K562 (cell line): ENCODE measurements at regions not wholly inside any gene's neighbourhood (a gene's known extent, or its start where the extent isn't known, plus 50 kb on each side); places are given as distances from the start of the nearest gene placed in this dataset.
A peak's percentile ranks its signal among the peaks of the same experiment; 100 is the strongest.

Experiments
- ATAC-seq: fragments of 200-7000 bp; cut with Tn5 transposase; 3 replicates; pipeline ENCODE4 v1.9.1; 2020; ENCODE audit warnings: moderate library complexity
- BruUV-seq: library from RNA; stranded (reverse); fragments of 400-500 nt; replicated peaks from 2 replicates; lab custom pipeline; 2021; lab: Mats Ljungman, UMichigan
- CTCF ChIA-PET: fragments of 300-600 bp; formaldehyde crosslinking; extraction: SDS; loops from one replicate; lab custom pipeline; 2021; ENCODE audit warnings: low intra/inter-chr PET ratio; lab: Yijun Ruan, JAX
- POLR2A ChIA-PET: fragments of 300-600, 350-650 bp; sonication (Branson Sonifier 250); formaldehyde crosslinking; extraction: SDS; loops from one replicate; lab custom pipeline; 2021; ENCODE audit warnings: antibody characterized with exemption, inconsistent platforms; lab: Yijun Ruan, JAX
- DNase-seq, 4 experiments: peaks; one replicate each; pipeline versions ENCODE4 v3.0.0 to v3.0.0-alpha.2; 2011 to 2018; ENCODE audit warnings: low spot score in 3 of 4, mixed read lengths in 3 of 4; ENCODE audit errors: extremely low read depth in 1 of 4
- FAIRE-seq: peaks from 2 replicates; lab custom pipeline; 2011; peaks lifted over from hg19 to GRCh38; lab: Jason Lieb, UNC
- H2AFZ ChIP-seq: 2 replicates; pipeline ENCODE4 v1.6.0; 2011; ENCODE audit warnings: low read depth, low read length, control low read depth, inconsistent platforms
- H3K27ac ChIP-seq: fragments of 200-600 bp; 3 replicates; pipeline ENCODE4 v1.8.0; 2011; ENCODE audit warnings: low read depth, mild to moderate bottlenecking, control low read depth, inconsistent platforms, low read length, moderate library complexity, mixed read lengths; ENCODE audit errors: extremely low read depth
- H3K27me3 ChIP-seq, 2 experiments: fragments of 300-600 bp in 1 of 2; 2 replicates in 1 of 2; 3 replicates in 1 of 2; pipeline versions ENCODE4 v1.6.0 to v1.8.0; 2011; ENCODE audit warnings: inconsistent platforms in 2 of 2, low read length in 2 of 2, mild to moderate bottlenecking in 1 of 2, mixed read lengths in 1 of 2, moderate library complexity in 1 of 2; ENCODE audit not compliant: control insufficient read depth in 2 of 2, insufficient read depth in 2 of 2
- H3K36me3 ChIP-seq: fragments of 300-600 bp; 3 replicates; pipeline ENCODE4 v1.8.0; 2011; ENCODE audit warnings: mild to moderate bottlenecking, low read length, inconsistent platforms; ENCODE audit not compliant: control insufficient read depth, insufficient read depth
- H3K4me1 ChIP-seq, 2 experiments: fragments of 200-600 bp in 1 of 2; replicated peaks in 1 of 2; 2 replicates in 1 of 2; 3 replicates in 1 of 2; pipeline versions ENCODE4 v1.5.1 to v1.8.0; 2011; ENCODE audit warnings: inconsistent platforms in 2 of 2, low read length in 2 of 2, mild to moderate bottlenecking in 1 of 2, mixed read lengths in 1 of 2, moderate library complexity in 1 of 2; ENCODE audit not compliant: control insufficient read depth in 2 of 2, insufficient read depth in 2 of 2
- H3K4me2 ChIP-seq: 2 replicates; pipeline ENCODE4 v1.6.1; 2011; ENCODE audit warnings: low read length, control low read depth, inconsistent platforms, mixed read lengths; ENCODE audit not compliant: insufficient read depth
- H3K4me3 ChIP-seq: fragments of 200-600 bp; sonication (generic), shearing (Covaris generic); 2 replicates; pipeline ENCODE4 v1.5.1; 2016; ENCODE audit warnings: control low read depth, inconsistent platforms
- H3K79me2 ChIP-seq: fragments of 200-600 bp; 3 replicates; pipeline ENCODE4 v1.8.0; 2011; ENCODE audit warnings: low read length, inconsistent platforms; ENCODE audit not compliant: control insufficient read depth, insufficient read depth
- H3K9ac ChIP-seq, 2 experiments: 2 replicates each; pipeline versions ENCODE4 v1.6.0 to v1.6.1; 2011; ENCODE audit warnings: low read depth in 2 of 2, low read length in 2 of 2, control low read depth in 1 of 2, inconsistent platforms in 1 of 2, mild to moderate bottlenecking in 1 of 2, mixed read lengths in 1 of 2; ENCODE audit not compliant: insufficient read depth in 1 of 2
- H3K9me1 ChIP-seq: one replicate; pipeline ENCODE4 v1.6.0; 2011; ENCODE audit warnings: inconsistent platforms, mild to moderate bottlenecking, low read length, moderate library complexity; ENCODE audit not compliant: control insufficient read depth, insufficient read depth
- H3K9me3 ChIP-seq: replicated peaks from 2 replicates; pipeline ENCODE4 v1.5.1; 2011; ENCODE audit warnings: low read depth, low read length, inconsistent platforms; ENCODE audit not compliant: control insufficient read depth, insufficient read depth
- H4K20me1 ChIP-seq: replicated peaks from 2 replicates; pipeline ENCODE4 v1.6.1; 2011; ENCODE audit warnings: low read length, inconsistent platforms, mixed read lengths; ENCODE audit not compliant: control insufficient read depth, insufficient read depth
- ATF3 ChIP-seq, 2 experiments: fragments of 450-650 bp in 1 of 2; sonication (generic) in 1 of 2; formaldehyde crosslinking in 1 of 2; IDR thresholded peaks in 1 of 2; conservative IDR thresholded peaks in 1 of 2; 2 replicates each; pipeline versions ENCODE4 v1.6.1 to v1.8.1; 2016 to 2023; ENCODE audit warnings: mild to moderate bottlenecking in 2 of 2, moderate library complexity in 2 of 2, inconsistent platforms in 1 of 2, missing genetic modification reagents in 1 of 2
- EWSR1 ChIP-seq: fragments of 450-650 bp; IDR thresholded peaks from 2 replicates; pipeline ENCODE4 v1.6.1; 2018; ENCODE audit warnings: borderline replicate concordance, mild to moderate bottlenecking, low read depth, moderate library complexity; ENCODE audit not compliant: partially characterized antibody
- MAFK ChIP-seq: IDR thresholded peaks from 2 replicates; pipeline ENCODE4 v1.6.1; 2011; ENCODE audit warnings: low read length, improper control_type of control experiment
- PKNOX1 ChIP-seq: fragments of 450-650 bp; IDR thresholded peaks from 2 replicates; pipeline ENCODE4 v1.6.1; 2016
- RBM22 ChIP-seq: fragments of 200-400 bp; formaldehyde crosslinking; IDR thresholded peaks from 2 replicates; pipeline ENCODE4 v1.6.1; 2018; ENCODE audit warnings: low read length, low read depth; ENCODE audit not compliant: poor library complexity, severe bottlenecking
- SMAD1 ChIP-seq: fragments of 150-350 bp; IDR thresholded peaks from 2 replicates; pipeline ENCODE4 v1.6.1; 2014; ENCODE audit warnings: low read length, low read depth; ENCODE audit not compliant: partially characterized antibody
- SMAD4 ChIP-seq: fragments of 250-450 bp; sonication (Bioruptor Pico); conservative IDR thresholded peaks from 2 replicates; pipeline ENCODE4 v1.8.0; 2021; ENCODE audit warnings: inconsistent platforms, mild to moderate bottlenecking, moderate library complexity
- SOX6 ChIP-seq: fragments of 450-650 bp; IDR thresholded peaks from 2 replicates; pipeline ENCODE4 v1.6.1; 2014; ENCODE audit warnings: mild to moderate bottlenecking
- USF1 ChIP-seq: sonication (generic); formaldehyde crosslinking; IDR thresholded peaks from 2 replicates; pipeline ENCODE4 v1.9.0; 2022; ENCODE audit warnings: mild to moderate bottlenecking, missing genetic modification reagents
- ZBTB33 ChIP-seq: sonication (generic); formaldehyde crosslinking; IDR thresholded peaks from 2 replicates; pipeline ENCODE4 v1.8.1; 2023; ENCODE audit warnings: mild to moderate bottlenecking, missing genetic modification reagents
- ZNF124 ChIP-seq: sonication (generic); formaldehyde crosslinking; IDR thresholded peaks from 2 replicates; pipeline ENCODE4 v1.8.1; 2022; ENCODE audit warnings: missing genetic modification reagents
- ZNF165 ChIP-seq: fragments of 250-450 bp; sonication (Bioruptor Pico); IDR thresholded peaks from 2 replicates; pipeline ENCODE4 v1.4.0; 2020; ENCODE audit warnings: borderline replicate concordance
- ZNF212 ChIP-seq: fragments of 450-650 bp; formaldehyde crosslinking; IDR thresholded peaks from 2 replicates; pipeline ENCODE4 v1.4.0; 2020; ENCODE audit warnings: mild to moderate bottlenecking
- ZNF232 ChIP-seq: sonication (generic); formaldehyde crosslinking; IDR thresholded peaks from 2 replicates; pipeline ENCODE4 v1.8.0; 2022; ENCODE audit warnings: mild to moderate bottlenecking, missing genetic modification reagents
- ZNF589 ChIP-seq: fragments of 200-800 bp; sonication (Bioruptor generic); IDR thresholded peaks from 2 replicates; pipeline ENCODE4 v1.6.1; 2016; ENCODE audit warnings: low read depth, missing genetic modification characterization, missing compliant biosample characterization
- ZNF766 ChIP-seq: fragments of 200-800 bp; sonication (Bioruptor generic); conservative IDR thresholded peaks from 2 replicates; pipeline ENCODE4 v1.6.1; 2016; ENCODE audit warnings: missing genetic modification characterization, missing compliant biosample characterization
- ZNF77 ChIP-seq: fragments of 250-450 bp; sonication (Bioruptor Pico); IDR thresholded peaks from 2 replicates; pipeline ENCODE4 v1.5.0; 2020
- ZNF79 ChIP-seq: fragments of 250-450 bp; sonication (Bioruptor Pico); IDR thresholded peaks from 2 replicates; pipeline ENCODE4 v1.4.0; 2020; ENCODE audit warnings: low read depth, mild to moderate bottlenecking, moderate library complexity
- WGBS: fragments of 100-300 bp; shearing (Covaris generic); methylation state at CpG from one replicate; pipeline ENCODE4 v1.1.6; 2016; ENCODE audit warnings: low coverage, mixed read lengths; ENCODE audit not compliant: insufficient coverage; ENCODE audit errors: missing lambda C conversion rate; 5-methylcytosine and 5-hydroxymethylcytosine counted together
- in situ Hi-C: fragments of 300-500 bp; cut with MboI; formaldehyde crosslinking; loops from 4 replicates; pipeline ENCODE4 v1.15.0; 2018; ENCODE audit warnings: inconsistent platforms, mixed read lengths
- intact Hi-C: fragments of 100-400 bp; cut with micrococcal nuclease; formaldehyde crosslinking; loops from 2 replicates; pipeline ENCODE4 v1.14.2; 2022

- BruUV-seq, result no TSS peak
- Histone ChIP-seq H3K27ac (no peak overlapping the region), H3K36me3 (no peaks in the 10 kb centered on the region; the same call in 2 of the 3 replicates), H3K27me3 (no peaks in the 10 kb centered on the region), H3K4me3 (no peak overlapping the region), H3K9ac (peak overlapping the region; percentile 19 to 31; a peak in 2 of 4 replicates), H4K20me1 (no peaks in the 10 kb centered on the region), H3K9me1 (no peaks in the 10 kb centered on the region), H3K9me3 (peaks cover 5% of the 10 kb centered on the region; the same call in 1 of the 2 replicates), H3K4me2 (peak overlapping the region; percentile 15; the same call in 1 of the 2 replicates), H3K79me2 (no peaks in the 10 kb centered on the region), H2AFZ (peak overlapping the region; percentile 61), H3K4me1 (peaks cover 34 to 65% of the 10 kb centered on the region in 2 experiments)
- in situ Hi-C loops (no loop called here), intact Hi-C loops (no loop called here)
- 31% methylated on average over 3 of the region's 3 CpGs for WGBS
- ChIA-PET CTCF (no interaction called here), POLR2A (interaction anchor here (0.8 to 1.2 kb wide), 2 partner anchors 11 to 20 kb away, joined by 3 to 6 read pairs; no protein-coding TSS in a partner anchor)
- FAIRE-seq (no peak), ATAC-seq (no peak), DNase-seq (no peak)
- TF ChIP-seq ZNF589 (CRISPR knock-in tag) (no peak), USF1 (no peak), SMAD1 (no peak), SOX6 (peak; percentile 75), ZBTB33 (CRISPR knock-in tag) (no peak), ZNF79 (CRISPR knock-in tag) (no peak), SMAD4 (CRISPR knock-in tag) (no peak), ZNF766 (0 out of 2 replicates have a peak, but pooled peaks have one; percentile 11), ZNF77 (CRISPR knock-in tag) (no peak), EWSR1 (no peak), ZNF212 (CRISPR knock-in tag) (no peak), ZNF124 (no peak), ZNF232 (0 out of 2 replicates have a peak, but pooled peaks have one; percentile 35), PKNOX1 (no peak), RBM22 (no peak), ZNF165 (CRISPR knock-in tag) (no peak), MAFK (no peak), ATF3 (IDR thresholded peaks at IDR 0.05) (no peak), ATF3 (CRISPR knock-in tag; conservative IDR thresholded peaks at IDR 0.05) (no peak)
Measured at GRCh38 chr7:106573738-106574137, 87.2 kb downstream of the CCDC71L start.
